B cell (primary cell): ENCODE measurements at regions not wholly inside any gene's neighbourhood (a gene's known extent, or its start where the extent isn't known, plus 50 kb on each side); places are given as distances from the start of the nearest gene placed in this dataset.
A peak's percentile ranks its signal among the peaks of the same experiment; 100 is the strongest.

Source experiments
- ATAC-seq: fragments of 200-7000 bp; cut with Tn5 transposase; one replicate; pipeline ENCODE4 v1.10.0; 2021; ENCODE audit warnings: low read depth, mild to moderate bottlenecking, moderate number of reproducible peaks, moderate library complexity
- CTCF ChIA-PET: fragments of 350-600 bp; sonication (Branson Sonifier 250); formaldehyde crosslinking; loops from one replicate; lab custom pipeline; 2021; ENCODE audit warnings: antibody characterized with exemption, inconsistent platforms; lab: Charles Lee
- POLR2A ChIA-PET: fragments of 350-600 bp; sonication (Branson Sonifier 250); formaldehyde crosslinking; loops from one replicate; lab custom pipeline; 2021; ENCODE audit warnings: antibody characterized with exemption; lab: Charles Lee
- DNase-seq: peaks from one replicate; pipeline ENCODE4 v3.0.0; 2013
- H2AFZ ChIP-seq: 2 replicates; pipeline ENCODE4 v1.6.1; 2012; ENCODE audit warnings: mild to moderate bottlenecking, low read depth, low read length; ENCODE audit not compliant: insufficient read depth, poor library complexity, severe bottlenecking
- H3K27ac ChIP-seq, 2 donors: 1 replicate in 1 of 2; 2 replicates in 1 of 2; pipeline ENCODE4 v1.5.1; 2012 to 2013; ENCODE audit warnings: low read length in 2 of 2, mild to moderate bottlenecking in 2 of 2, moderate library complexity in 1 of 2
- H3K27me3 ChIP-seq, 4 experiments: fragments of 200-600 bp in 1 of 4; sonication (generic) in 1 of 4; replicated peaks in 1 of 4; 1 replicate in 2 of 4; 2 replicates in 2 of 4; pipeline versions ENCODE4 v1.6.1 to v1.7.0; 2013 to 2016; ENCODE audit warnings: low read length in 3 of 4, mild to moderate bottlenecking in 2 of 4, mixed read lengths in 1 of 4, moderate library complexity in 1 of 4; ENCODE audit not compliant: insufficient read depth in 4 of 4, control insufficient read depth in 3 of 4; ENCODE audit errors: control extremely low read depth in 1 of 4
- H3K36me3 ChIP-seq, 2 experiments: replicated peaks in 1 of 2; 1 replicate in 1 of 2; 2 replicates in 1 of 2; pipeline versions ENCODE4 v1.6.1 to v1.7.1; 2013; ENCODE audit warnings: low read length in 1 of 2; ENCODE audit not compliant: insufficient read depth in 2 of 2, control insufficient read depth in 1 of 2; ENCODE audit errors: control extremely low read depth in 1 of 2, extremely low read depth in 1 of 2
- H3K4me1 ChIP-seq, 2 donors: fragments of 200-600 bp in 1 of 2; sonication (generic) in 1 of 2; 1 replicate in 1 of 2; 2 replicates in 1 of 2; pipeline versions ENCODE4 v1.5.1 to v1.6.1; 2013 to 2017; ENCODE audit warnings: low read length in 2 of 2; ENCODE audit not compliant: control insufficient read depth in 2 of 2, insufficient read depth in 2 of 2
- H3K4me2 ChIP-seq: replicated peaks from 2 replicates; pipeline ENCODE3; 2012; ENCODE audit warnings: mild to moderate bottlenecking, low read depth, low read length; ENCODE audit not compliant: poor library complexity, severe bottlenecking
- H3K4me3 ChIP-seq, 5 experiments: fragments of 200-600 bp in 1 of 5; sonication (generic) in 1 of 5; 1 replicate in 3 of 5; 2 replicates in 2 of 5; pipeline versions ENCODE4 v1.5.1 to v1.7.0; 2011 to 2016; ENCODE audit warnings: low read length in 4 of 5, mild to moderate bottlenecking in 4 of 5, low read depth in 2 of 5, control low read depth in 1 of 5, moderate library complexity in 1 of 5; ENCODE audit not compliant: insufficient read depth in 1 of 5; ENCODE audit errors: control extremely low read depth in 1 of 5, extremely low read depth in 1 of 5
- H3K79me2 ChIP-seq: fragments of 200-600 bp; sonication (generic); one replicate; pipeline ENCODE4 v1.6.0; 2016; ENCODE audit warnings: low read length; ENCODE audit not compliant: control insufficient read depth, insufficient read depth
- H3K9ac ChIP-seq: fragments of 200-600 bp; sonication (generic); 2 replicates; pipeline ENCODE4 v1.6.1; 2017; ENCODE audit warnings: mild to moderate bottlenecking, low read length, moderate library complexity
- H3K9me3 ChIP-seq, 3 donors: one replicate each; pipeline versions ENCODE4 v1.6.1 to v1.7.1; 2013; ENCODE audit warnings: low read length in 2 of 3; ENCODE audit not compliant: control insufficient read depth in 2 of 3, insufficient read depth in 1 of 3; ENCODE audit errors: control extremely low read depth in 1 of 3
- H4K20me1 ChIP-seq: 2 replicates; pipeline ENCODE4 v1.6.0; 2012; ENCODE audit warnings: mild to moderate bottlenecking, low read length; ENCODE audit not compliant: insufficient read depth, control insufficient read depth, poor library complexity, severe bottlenecking
- H3K27ac Mint-ChIP-seq: one replicate; pipeline ENCODE4 v1.8.0; 2021; ENCODE audit warnings: mixed read lengths
- H3K27me3 Mint-ChIP-seq: one replicate; pipeline ENCODE4 v1.8.0; 2021; ENCODE audit warnings: mixed read lengths
- H3K4me1 Mint-ChIP-seq: one replicate; pipeline ENCODE4 v1.8.0; 2021; ENCODE audit warnings: mixed read lengths
- H3K4me3 Mint-ChIP-seq: one replicate; pipeline ENCODE4 v1.8.0; 2021; ENCODE audit warnings: mixed read lengths
- H3K9me3 Mint-ChIP-seq: one replicate; pipeline ENCODE4 v1.8.0; 2022; ENCODE audit warnings: mixed read lengths; ENCODE audit not compliant: insufficient read depth
- CTCF ChIP-seq: fragments of 200-600 bp; IDR thresholded peaks from one replicate; pipeline ENCODE4 v1.8.0; 2022; ENCODE audit warnings: antibody characterized with exemption, mild to moderate bottlenecking
- EZH2 ChIP-seq: IDR thresholded peaks from 2 replicates; pipeline ENCODE4 v1.6.1; 2012; ENCODE audit warnings: borderline replicate concordance, low read depth, mild to moderate bottlenecking, moderate library complexity, low read length; ENCODE audit not compliant: insufficient read depth, poor library complexity, severe bottlenecking
- WGBS: methylation state at CpG from one replicate; pipeline ENCODE4 v1.1.5; 2013; ENCODE audit warnings: missing lambda C conversion rate; ENCODE audit not compliant: insufficient coverage; 5-methylcytosine and 5-hydroxymethylcytosine counted together
- intact Hi-C: fragments of 100-400 bp; cut with micrococcal nuclease; formaldehyde crosslinking; loops from one replicate; pipeline ENCODE4 v1.10.0; 2022

- Histone ChIP-seq H3K79me2 (peaks cover 6% of the 10 kb centered on the region), H2AFZ (peak overlapping the region; percentile 16), H3K4me1 (peaks cover 26 to 66% of the 10 kb centered on the region in 2 donors), H3K27me3 (no peaks in the 10 kb centered on the region), H3K9me3 (no peaks in the 10 kb centered on the region), H3K9ac (no peak overlapping the region), H3K4me3 (no peak overlapping the region), H4K20me1 (no peaks in the 10 kb centered on the region), H3K36me3 (no peaks in the 10 kb centered on the region), H3K4me2 (peak overlapping the region; percentile 28), H3K27ac (no peak overlapping the region)
- H3K27me3 Mint-ChIP-seq, result no peaks in the 10 kb centered on the region
- no peaks in the 10 kb centered on the region for H3K9me3 Mint-ChIP-seq
- H3K27ac Mint-ChIP-seq, result peak overlapping the region; percentile 35
- TF ChIP-seq CTCF (no peak), EZH2 (no peak)
- peaks cover 60% of the 10 kb centered on the region for H3K4me1 Mint-ChIP-seq
- no peak overlapping the region for H3K4me3 Mint-ChIP-seq
- ChIA-PET POLR2A (no interaction called here), CTCF (interaction anchor here (0.6 to 2.3 kb wide), 5 partner anchors 8 to 125 kb away, joined by 3 to 6 read pairs (median 3); no protein-coding TSS in a partner anchor)
- ATAC-seq, result no peak
- intact Hi-C loops, result loop anchor here (5.0 to 10.0 kb wide), 2 partner anchors 61 to 1438 kb away; no protein-coding TSS in a partner anchor
- no peak for DNase-seq
- WGBS, result 94% methylated on average over 1 of the region's 2 CpGs
Measured at GRCh38 chr7:18226598-18226997, 199.0 kb upstream of the PRPS1L1 start.

GRCh38 chr7:18228686-18229085 lies 201.0 kb upstream of the PRPS1L1 start:
- Histone ChIP-seq H3K36me3 (no peaks in the 10 kb centered on the region), H3K79me2 (peaks cover 6% of the 10 kb centered on the region), H4K20me1 (no peaks in the 10 kb centered on the region), H3K27ac (peak overlapping the region in 1 of 2 donors; percentile 9), H3K9me3 (no peaks in the 10 kb centered on the region), H2AFZ (peak overlapping the region; percentile 11), H3K4me3 (no peak overlapping the region), H3K4me1 (peaks cover 25 to 45% of the 10 kb centered on the region in 2 donors), H3K27me3 (no peaks in the 10 kb centered on the region), H3K4me2 (peak overlapping the region; percentile 36), H3K9ac (no peak overlapping the region)
- intact Hi-C loops, result loop anchor here (5.0 to 10.0 kb wide), 2 partner anchors 59 to 1436 kb away; no protein-coding TSS in a partner anchor
- no peak for TF ChIP-seq CTCF
- TF ChIP-seq EZH2, result no peak
- Mint-ChIP-seq H3K4me1 (peaks cover 43% of the 10 kb centered on the region), H3K9me3 (no peaks in the 10 kb centered on the region), H3K27ac (no peak overlapping the region), H3K4me3 (no peak overlapping the region), H3K27me3 (no peaks in the 10 kb centered on the region)
- ATAC-seq, result no peak
- ChIA-PET CTCF (no interaction called here), POLR2A (no interaction called here)
- no CpG with 5 or more reads among the region's 2 CpGs for WGBS
- no peak for DNase-seq
